Medulla oblongata (tissue), 1 donor: ENCODE measurements at regions not wholly inside any gene's neighbourhood (a gene's known extent, or its start where the extent isn't known, plus 50 kb on each side); places are given as distances from the start of the nearest gene placed in this dataset.
"Not testable (repeated sequence)": the region's sequence is repeated elsewhere in the genome, so short reads cannot be mapped to it uniquely, and the experiment has no call there.

Experiments
- DNase-seq: peaks from one replicate; pipeline ENCODE4 v3.0.0-alpha.2; 2015; ENCODE audit errors: extremely low spot score

GRCh38 chr20:54941666-54942065, 466.3 kb downstream of the DOK5 start:
- no peak for DNase-seq

GRCh38 chr20:54940522-54940921, 465.1 kb downstream of the DOK5 start:
- no peak for DNase-seq

GRCh38 chr20:54938707-54939106, 463.3 kb downstream of the DOK5 start:
- DNase-seq = no peak

GRCh38 chr20:54933212-54933904, 458.0 kb downstream of the DOK5 start:
- no peak for DNase-seq

GRCh38 chr20:54929191-54929590, 453.8 kb downstream of the DOK5 start:
- DNase-seq = no peak

- no peak for DNase-seq
Observed at GRCh38 chr20:54928564-54928963, 453.2 kb downstream of the DOK5 start.

- no peak for DNase-seq
Observed at GRCh38 chr20:54922636-54923035, 447.2 kb downstream of the DOK5 start.

- DNase-seq = no peak
Observed at GRCh38 chr20:54922096-54922495, 446.7 kb downstream of the DOK5 start.

GRCh38 chr20:54920491-54920890, 445.1 kb downstream of the DOK5 start:
- no peak for DNase-seq

GRCh38 chr20:54918993-54919392, 443.6 kb downstream of the DOK5 start:
- DNase-seq = not testable (repeated sequence)

- no peak for DNase-seq
Observed at GRCh38 chr20:54914995-54915394, 439.6 kb downstream of the DOK5 start.

GRCh38 chr20:54909702-54910101, 434.3 kb downstream of the DOK5 start:
- DNase-seq = no peak

- DNase-seq = not testable (repeated sequence)
Observed at GRCh38 chr20:54906134-54906533, 430.7 kb downstream of the DOK5 start.

- no peak for DNase-seq
Observed at GRCh38 chr20:54897787-54898186, 422.4 kb downstream of the DOK5 start.

GRCh38 chr20:54891907-54892306, 416.5 kb downstream of the DOK5 start:
- no peak for DNase-seq

- DNase-seq = no peak
Observed at GRCh38 chr20:54879393-54879792, 404.0 kb downstream of the DOK5 start.

GRCh38 chr20:54875307-54875706, 399.9 kb downstream of the DOK5 start:
- DNase-seq = no peak

GRCh38 chr20:54874718-54875117, 399.3 kb downstream of the DOK5 start:
- DNase-seq = no peak

GRCh38 chr20:54872440-54872839, 397.0 kb downstream of the DOK5 start:
- DNase-seq = no peak

GRCh38 chr20:54869765-54870164, 394.4 kb downstream of the DOK5 start:
- no peak for DNase-seq

GRCh38 chr20:54865273-54865672, 389.9 kb downstream of the DOK5 start:
- no peak for DNase-seq

- DNase-seq = no peak
Observed at GRCh38 chr20:54860716-54861115, 385.3 kb downstream of the DOK5 start.

GRCh38 chr20:54856202-54856601, 380.8 kb downstream of the DOK5 start:
- DNase-seq = no peak

GRCh38 chr20:54849741-54850140, 374.3 kb downstream of the DOK5 start:
- no peak for DNase-seq
